OCI-LY3 (cell line): ENCODE measurements at regions not wholly inside any gene's neighbourhood (a gene's known extent, or its start where the extent isn't known, plus 50 kb on each side); places are given as distances from the start of the nearest gene placed in this dataset.

Experiments
- H2AFZ ChIP-seq: fragments of 200-600, 300-600 bp; shearing (Covaris generic); 2 replicates; pipeline ENCODE4 v1.6.0; 2014; ENCODE audit warnings: antibody characterized with exemption, low read depth, low read length
- H3K27ac ChIP-seq: fragments of 200-600, 300-600 bp; sonication (generic); 2 replicates; pipeline ENCODE4 v1.5.1; 2014; ENCODE audit warnings: mild to moderate bottlenecking, low read length, moderate library complexity, mixed read lengths
- H3K27me3 ChIP-seq: fragments of 200-600, 300-600 bp; sonication (generic); 2 replicates; pipeline ENCODE4 v1.6.1; 2014; ENCODE audit warnings: low read depth, low read length, mixed read lengths
- H3K36me3 ChIP-seq: fragments of 200-600, 300-600 bp; sonication (generic); replicated peaks from 2 replicates; pipeline ENCODE3; 2014; ENCODE audit warnings: low read depth, low read length, mixed read lengths
- H3K4me1 ChIP-seq: fragments of 300-600, 200-600 bp; sonication (generic); 2 replicates; pipeline ENCODE4 v1.6.1; 2014; ENCODE audit warnings: low read length, mixed read lengths
- H3K4me2 ChIP-seq: fragments of 200-600, 300-600 bp; sonication (generic); 2 replicates; pipeline ENCODE4 v1.6.1; 2014; ENCODE audit warnings: low read length, mixed read lengths
- H3K4me3 ChIP-seq: fragments of 300-600, 200-600 bp; sonication (generic); 2 replicates; pipeline ENCODE4 v1.5.1; 2014; ENCODE audit warnings: antibody characterized with exemption, mild to moderate bottlenecking, low read length, moderate library complexity
- H3K79me2 ChIP-seq: fragments of 300-600, 200-600 bp; shearing (Covaris generic); 2 replicates; pipeline ENCODE4 v1.6.1; 2014; ENCODE audit warnings: mild to moderate bottlenecking, low read length, mixed read lengths
- H3K9ac ChIP-seq: fragments of 300-600, 200-600 bp; shearing (Covaris generic); 2 replicates; pipeline ENCODE4 v1.6.0; 2014; ENCODE audit warnings: mild to moderate bottlenecking, low read length, moderate library complexity
- H3K9me3 ChIP-seq: fragments of 200-600, 300-600 bp; shearing (Covaris generic); 2 replicates; pipeline ENCODE4 v1.6.1; 2014; ENCODE audit warnings: low read length, mixed read lengths; ENCODE audit not compliant: insufficient read depth
- H4K20me1 ChIP-seq: fragments of 200-600, 300-600 bp; sonication (generic); 2 replicates; pipeline ENCODE4 v1.6.1; 2016; ENCODE audit warnings: low read length, mixed read lengths; ENCODE audit not compliant: insufficient read depth
- CTCF ChIP-seq: fragments of 200-600, 300-600 bp; sonication (generic); IDR thresholded peaks from 2 replicates; pipeline ENCODE4 v1.5.1; 2014; ENCODE audit warnings: antibody characterized with exemption, low read length, low read depth
- EZH2phosphoT487 ChIP-seq: fragments of 200-600 bp; shearing (Covaris generic); IDR thresholded peaks from 2 replicates; pipeline ENCODE4 v1.6.1; 2018; ENCODE audit warnings: antibody characterized with exemption, mixed run types, low read depth

GRCh38 chr17:65287040-65287439 lies 149.9 kb downstream of the RGS9 start:
- no peak overlapping the region for H3K27ac ChIP-seq
- H3K9ac ChIP-seq, result no peak overlapping the region
- no peak overlapping the region for H3K4me3 ChIP-seq
- H3K36me3 ChIP-seq, result no peaks in the 10 kb centered on the region
- TF ChIP-seq CTCF (no peak), EZH2phosphoT487 (no peak)
- 0 out of 2 replicates have a peak, but pooled peaks cover 5% of the 10 kb centered on the region for H3K27me3 ChIP-seq
- no peaks in the 10 kb centered on the region for H3K9me3 ChIP-seq
- H3K4me1 ChIP-seq, result no peaks in the 10 kb centered on the region
- no peaks in the 10 kb centered on the region for H3K79me2 ChIP-seq
- no peak overlapping the region for H3K4me2 ChIP-seq
- no peaks in the 10 kb centered on the region for H4K20me1 ChIP-seq
- H2AFZ ChIP-seq, result no peak overlapping the region

GRCh38 chr17:65283704-65284103 lies 146.5 kb downstream of the RGS9 start:
- Histone ChIP-seq H3K4me2 (no peak overlapping the region), H2AFZ (no peak overlapping the region), H3K9me3 (no peaks in the 10 kb centered on the region), H3K4me3 (no peak overlapping the region), H3K9ac (no peak overlapping the region), H3K4me1 (no peaks in the 10 kb centered on the region), H3K27me3 (0 out of 2 replicates have a peak, but pooled peaks cover 5% of the 10 kb centered on the region), H4K20me1 (no peaks in the 10 kb centered on the region), H3K36me3 (no peaks in the 10 kb centered on the region), H3K27ac (no peak overlapping the region), H3K79me2 (no peaks in the 10 kb centered on the region)
- TF ChIP-seq CTCF, result no peak
- TF ChIP-seq EZH2phosphoT487, result no peak

- H3K27me3 ChIP-seq, result 0 out of 2 replicates have a peak, but pooled peaks cover 8% of the 10 kb centered on the region
- no peak for TF ChIP-seq CTCF
- TF ChIP-seq EZH2phosphoT487, result no peak
- no peak overlapping the region for H3K4me3 ChIP-seq
- peaks cover 18% of the 10 kb centered on the region for H3K4me1 ChIP-seq
- no peak overlapping the region for H3K4me2 ChIP-seq
- H3K9ac ChIP-seq, result no peak overlapping the region
- no peaks in the 10 kb centered on the region for H3K79me2 ChIP-seq
- no peaks in the 10 kb centered on the region for H4K20me1 ChIP-seq
- no peak overlapping the region for H2AFZ ChIP-seq
- H3K36me3 ChIP-seq, result no peaks in the 10 kb centered on the region
- no peak overlapping the region for H3K27ac ChIP-seq
- no peaks in the 10 kb centered on the region for H3K9me3 ChIP-seq
Observed at GRCh38 chr17:65279456-65279855, 142.3 kb downstream of the RGS9 start.

- no peak overlapping the region for H2AFZ ChIP-seq
- no peaks in the 10 kb centered on the region for H3K9me3 ChIP-seq
- 0 out of 2 replicates have a peak, but pooled peaks cover 11% of the 10 kb centered on the region for H3K27me3 ChIP-seq
Observed at GRCh38 chr17:65278820-65279184, 141.6 kb downstream of the RGS9 start.

More at GRCh38 chr17:65278820-65279184, 141.6 kb downstream of the RGS9 start:
- H3K4me3 ChIP-seq, result no peak overlapping the region
- peaks cover 18% of the 10 kb centered on the region for H3K4me1 ChIP-seq
- H3K27ac ChIP-seq, result no peak overlapping the region
- H3K79me2 ChIP-seq, result no peaks in the 10 kb centered on the region
- H3K4me2 ChIP-seq, result no peak overlapping the region
- no peaks in the 10 kb centered on the region for H4K20me1 ChIP-seq
- H3K36me3 ChIP-seq, result no peaks in the 10 kb centered on the region
- no peak overlapping the region for H3K9ac ChIP-seq
- TF ChIP-seq CTCF (no peak), EZH2phosphoT487 (no peak)
